ENCODE measurements at regions not wholly inside any gene's neighbourhood (a gene's known extent, or its start where the extent isn't known, plus 50 kb on each side); places are given as distances from the start of the nearest gene placed in this dataset.

DNA sequence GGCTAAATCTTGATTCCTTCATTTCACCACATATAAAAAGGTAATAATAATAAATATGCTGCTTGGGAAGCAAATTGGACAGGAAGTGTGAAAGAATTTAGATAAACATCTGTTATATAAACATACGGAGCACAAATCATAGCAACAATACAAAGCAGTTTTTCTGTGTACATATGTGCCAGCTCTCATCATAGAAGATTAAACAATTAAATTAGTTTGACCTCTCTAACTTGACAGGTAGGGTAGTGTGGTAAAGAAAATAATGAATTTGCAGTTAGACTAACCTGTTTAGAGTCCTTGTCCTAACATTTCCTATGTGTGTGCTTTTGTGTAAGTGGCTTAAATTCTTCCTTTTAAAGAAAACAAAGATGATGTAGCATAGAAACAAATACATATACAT lies 995.7 kb upstream of the TENM4 start:
- H3K9me3 ChIP-seq = no peaks in the 10 kb centered on the region
- no peak for TF ChIP-seq CTCF (IDR thresholded peaks at IDR 0.05)
- no peaks in the 10 kb centered on the region for H3K27me3 ChIP-seq (ENCODE audit: low read depth)
- no peak overlapping the region for H3K27ac ChIP-seq
- H3K4me1 ChIP-seq = no peaks in the 10 kb centered on the region
- ATAC-seq (no peak), DNase-seq (no peak)
- H3K36me3 ChIP-seq = no peaks in the 10 kb centered on the region
- H3K4me3 ChIP-seq = no peak overlapping the region
- intact Hi-C loops (cut with DNase I) = no loop called here

- intact Hi-C loops (cut with DNase I) = no loop called here
- no peak for TF ChIP-seq CTCF (IDR thresholded peaks at IDR 0.05)
- H3K4me1 ChIP-seq = no peaks in the 10 kb centered on the region
Measured at GRCh38 chr11:80435345-80435744, 994.5 kb upstream of the TENM4 start.

DNA sequence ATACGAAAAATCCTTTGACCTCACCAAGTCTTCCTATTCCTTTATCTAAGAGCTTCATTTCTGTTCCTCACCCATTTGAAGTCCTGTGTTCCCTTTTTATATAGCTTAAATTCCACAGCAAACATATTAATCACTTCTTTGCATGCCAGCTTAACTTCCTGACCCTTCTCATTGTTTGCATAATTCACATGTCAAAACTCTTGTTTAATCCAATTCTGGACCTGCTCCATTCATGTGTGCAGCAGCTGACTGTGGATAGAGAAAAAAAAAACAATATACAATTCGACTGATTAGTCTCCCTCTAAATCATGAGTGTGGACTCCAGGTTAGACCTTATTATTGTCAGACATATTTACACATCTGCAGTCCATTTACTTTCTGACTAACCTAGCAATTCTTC lies 991.2 kb upstream of the TENM4 start:
- Histone ChIP-seq H3K27me3 (ENCODE audit: low read depth) (no peaks in the 10 kb centered on the region), H3K36me3 (no peaks in the 10 kb centered on the region), H3K4me1 (no peaks in the 10 kb centered on the region), H3K27ac (no peak overlapping the region), H3K9me3 (no peaks in the 10 kb centered on the region), H3K4me3 (no peak overlapping the region)
- DNase-seq (no peak), ATAC-seq (no peak)
- no peak for TF ChIP-seq CTCF (IDR thresholded peaks at IDR 0.05)
- intact Hi-C loops (cut with DNase I) = no loop called here

More at GRCh38 chr11:80435345-80435744, 994.5 kb upstream of the TENM4 start:
- ATAC-seq = no peak
- H3K27me3 ChIP-seq (ENCODE audit: low read depth) = no peaks in the 10 kb centered on the region
- H3K9me3 ChIP-seq = no peaks in the 10 kb centered on the region
- H3K4me3 ChIP-seq = no peak overlapping the region
- DNase-seq = no peak
- H3K27ac ChIP-seq = no peak overlapping the region
- no peaks in the 10 kb centered on the region for H3K36me3 ChIP-seq

GRCh38 chr11:80424012-80424695 lies 983.3 kb upstream of the TENM4 start:
- no peaks in the 10 kb centered on the region for H3K27me3 ChIP-seq (ENCODE audit: low read depth)
- no peaks in the 10 kb centered on the region for H3K9me3 ChIP-seq
- H3K4me3 ChIP-seq = no peak overlapping the region
- no peak for DNase-seq
- H3K36me3 ChIP-seq = no peaks in the 10 kb centered on the region
- no peaks in the 10 kb centered on the region for H3K4me1 ChIP-seq
- no peak for TF ChIP-seq CTCF (IDR thresholded peaks at IDR 0.05)
- no peak overlapping the region for H3K27ac ChIP-seq
- intact Hi-C loops (cut with DNase I) = no loop called here
- ATAC-seq = no peak

DNA sequence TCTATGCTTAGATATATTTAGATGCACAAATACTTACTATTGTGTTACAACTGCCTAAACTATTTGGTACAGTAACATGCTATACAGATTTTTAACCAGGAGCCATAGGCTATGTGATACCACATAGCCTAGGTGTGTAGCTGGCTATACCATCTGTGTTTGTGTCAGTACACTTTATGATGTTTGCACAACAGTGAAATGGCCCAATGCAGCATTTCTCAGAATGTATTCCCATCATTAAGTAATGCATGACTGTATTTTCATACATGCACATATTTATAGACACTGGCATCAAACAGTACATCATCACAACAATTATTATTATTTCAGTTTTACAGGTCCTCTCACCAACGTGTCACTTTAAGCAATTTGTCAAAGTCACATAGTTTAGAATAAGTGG lies 979.5 kb upstream of the TENM4 start:
- intact Hi-C loops (cut with DNase I) = no loop called here
- H3K4me1 ChIP-seq = no peaks in the 10 kb centered on the region
- no peak overlapping the region for H3K27ac ChIP-seq
- DNase-seq = no peak
- no peak for ATAC-seq
- no peaks in the 10 kb centered on the region for H3K36me3 ChIP-seq
- H3K9me3 ChIP-seq = no peaks in the 10 kb centered on the region
- H3K27me3 ChIP-seq (ENCODE audit: low read depth) = no peaks in the 10 kb centered on the region
- TF ChIP-seq CTCF (IDR thresholded peaks at IDR 0.05) = no peak
- H3K4me3 ChIP-seq = no peak overlapping the region

All from lower lobe of right lung (tissue), 2 donors.